ENCODE measurements at regions not wholly inside any gene's neighbourhood (a gene's known extent, or its start where the extent isn't known, plus 50 kb on each side); places are given as distances from the start of the nearest gene placed in this dataset.

GRCh38 chr1:56411484-56412180 is 167.7 kb downstream of the PLPP3 start:
- TF ChIP-seq FOXK2 (IDR thresholded peaks at IDR 0.05), result no peak
- no peak for TF ChIP-seq POLR2AphosphoS5 (IDR thresholded peaks at IDR 0.05; ENCODE audit: low read depth, low read length)
- peak; percentile 28 for TF ChIP-seq CTCF (CRISPR knock-in tag; IDR thresholded peaks at IDR 0.05)
- TF ChIP-seq SMARCE1 (IDR thresholded peaks at IDR 0.05; ENCODE audit: borderline replicate concordance), result no peak
- TF ChIP-seq THYN1 (CRISPR knock-in tag; IDR thresholded peaks at IDR 0.05; ENCODE audit: borderline replicate concordance, low read depth), result no peak
- TF ChIP-seq CHD2 (IDR thresholded peaks at IDR 0.05; ENCODE audit: low read depth, low read length), result no peak
- no peak for TF ChIP-seq ZNF17 (CRISPR knock-in tag; IDR thresholded peaks at IDR 0.05)
- TF ChIP-seq MED8 (CRISPR knock-in tag; IDR thresholded peaks at IDR 0.05; ENCODE audit: insufficient replicate concordance), result no peak
- TF ChIP-seq FLYWCH1 (CRISPR knock-in tag; IDR thresholded peaks at IDR 0.05), result no peak
